Activated T-cell treated with anti-CD3 and anti-CD28 coated beads, Interleukin-2, amount 50 U/mL, for 48 hours (primary cell): ENCODE measurements at regions not wholly inside any gene's neighbourhood (a gene's known extent, or its start where the extent isn't known, plus 50 kb on each side); places are given as distances from the start of the nearest gene placed in this dataset.
A peak's percentile ranks its signal among the peaks of the same experiment; 100 is the strongest.
"Not testable (repeated sequence)": the region's sequence is repeated elsewhere in the genome, so short reads cannot be mapped to it uniquely, and the experiment has no call there.

ENCODE experiments used
- DNase-seq, 2 experiments: peaks; one replicate each; pipeline ENCODE4 v3.0.0-alpha.2; 2020

GRCh38 chr4:184335520-184335919 is 117.8 kb upstream of the ENPP6 start:
- no peak for DNase-seq

- not testable (repeated sequence) for DNase-seq
Observed at GRCh38 chr4:184333446-184333845, 115.8 kb upstream of the ENPP6 start.

GRCh38 chr4:184331268-184331995 is 113.8 kb upstream of the ENPP6 start:
- DNase-seq: peak in 1 of 2 experiments; percentile 7

- DNase-seq: not testable (repeated sequence)
Observed at GRCh38 chr4:184330517-184331094, 112.9 kb upstream of the ENPP6 start.

GRCh38 chr4:184329659-184330400 is 112.2 kb upstream of the ENPP6 start:
- DNase-seq: peak; percentile 56 to 58

GRCh38 chr4:184329235-184329634 is 111.6 kb upstream of the ENPP6 start:
- no peak for DNase-seq

GRCh38 chr4:184328022-184328736 is 110.5 kb upstream of the ENPP6 start:
- peak in 1 of 2 experiments; percentile 41 for DNase-seq

GRCh38 chr4:184324939-184325477 is 107.3 kb upstream of the ENPP6 start:
- DNase-seq: no peak

GRCh38 chr4:184322328-184323025 is 104.8 kb upstream of the ENPP6 start:
- DNase-seq: no peak

- DNase-seq: no peak
Observed at GRCh38 chr4:184320631-184321030, 103.0 kb upstream of the ENPP6 start.

- peak in 1 of 2 experiments; percentile 31 for DNase-seq
Observed at GRCh38 chr4:184318852-184319251, 101.2 kb upstream of the ENPP6 start.

- no peak for DNase-seq
Observed at GRCh38 chr4:184317234-184317918, 99.7 kb upstream of the ENPP6 start.

GRCh38 chr4:184316821-184317220 is 99.1 kb upstream of the ENPP6 start:
- DNase-seq: no peak

- DNase-seq: no peak
Observed at GRCh38 chr4:184315675-184316359, 98.1 kb upstream of the ENPP6 start.

GRCh38 chr4:184313702-184314659 is 96.3 kb upstream of the ENPP6 start:
- DNase-seq: peak in 1 of 2 experiments; percentile 33

- DNase-seq: peak in 1 of 2 experiments; percentile 49
Observed at GRCh38 chr4:184313058-184313581, 95.4 kb upstream of the ENPP6 start.

- no peak for DNase-seq
Observed at GRCh38 chr4:184312126-184312525, 94.5 kb upstream of the ENPP6 start.

GRCh38 chr4:184310881-184311709 is 93.4 kb upstream of the ENPP6 start:
- DNase-seq: peak; percentile 16 to 17

- DNase-seq: peak; percentile 71 to 76
Observed at GRCh38 chr4:184310171-184310567, 92.5 kb upstream of the ENPP6 start.
